ENCODE measurements at regions not wholly inside any gene's neighbourhood (a gene's known extent, or its start where the extent isn't known, plus 50 kb on each side); places are given as distances from the start of the nearest gene placed in this dataset.

- no peak for TF ChIP-seq SAP30 (IDR thresholded peaks at IDR 0.05; ENCODE audit: insufficient read depth, insufficient replicate concordance, low read length)
Observed at GRCh38 chr7:17118412-17118811, 180.0 kb upstream of the AHR start (continued).
